ENCODE measurements at regions not wholly inside any gene's neighbourhood (a gene's known extent, or its start where the extent isn't known, plus 50 kb on each side); places are given as distances from the start of the nearest gene placed in this dataset.

- TF ChIP-seq EZH2phosphoT487 (IDR thresholded peaks at IDR 0.05; ENCODE audit: insufficient read depth, low read depth) (no peak), EZH2 (IDR thresholded peaks at IDR 0.05; ENCODE audit: insufficient read depth, poor library complexity, severe bottlenecking) (no peak)
These were observed 697.0 kb upstream of the RGMB start for GRCh38 chr5:98076501-98076900.

Measured in GM23248 (cell line).